ENCODE measurements at regions not wholly inside any gene's neighbourhood (a gene's known extent, or its start where the extent isn't known, plus 50 kb on each side); places are given as distances from the start of the nearest gene placed in this dataset.

- Histone ChIP-seq H3T11ph (ENCODE audit: low read length) (no peak overlapping the region), H3K9ac (ENCODE audit: extremely low read depth, insufficient read length, low read length) (no peak overlapping the region), H3K79me2 (ENCODE audit: insufficient read depth, low read length) (no peaks in the 10 kb centered on the region), H2BK120ac (ENCODE audit: low read depth, low read length, poor library complexity, severe bottlenecking) (no peak overlapping the region), H2BK5ac (ENCODE audit: insufficient read length, low read length) (no peak overlapping the region), H3K4me1 (ENCODE audit: insufficient read depth, low read length) (no peaks in the 10 kb centered on the region), H3K56ac (ENCODE audit: insufficient read length, low read depth, low read length) (no peak overlapping the region), H4K5ac (ENCODE audit: insufficient read length, low read depth, low read length) (no peak overlapping the region), H4K8ac (replicated peaks; ENCODE audit: insufficient read length, low read depth, low read length) (no peak overlapping the region), H3K79me1 (ENCODE audit: insufficient read depth, low read depth, low read length, poor library complexity, severe bottlenecking) (no peaks in the 10 kb centered on the region), H2AFZ (ENCODE audit: low read length) (no peak overlapping the region), H3K23me2 (ENCODE audit: insufficient read length, low read depth, low read length, poor library complexity, severe bottlenecking) (no peaks in the 10 kb centered on the region), H2BK12ac (ENCODE audit: insufficient read length, low read depth, low read length) (no peak overlapping the region), H3K27ac (ENCODE audit: insufficient read length, low read depth, low read length) (no peak overlapping the region), H2AK5ac (ENCODE audit: insufficient read length, low read length) (no peak overlapping the region), H3K4me2 (ENCODE audit: insufficient read depth, insufficient read length, low read length) (no peak overlapping the region), H3K27me3 (ENCODE audit: insufficient read depth, low read length) (no peaks in the 10 kb centered on the region), H3K9me3 (ENCODE audit: control insufficient read depth, low read depth, low read length) (no peaks in the 10 kb centered on the region), H3K4ac (ENCODE audit: low read depth, low read length) (no peak overlapping the region), H4K20me1 (ENCODE audit: control insufficient read depth, insufficient read depth, insufficient read length) (no peaks in the 10 kb centered on the region), H2BK20ac (ENCODE audit: low read depth, low read length, poor library complexity, severe bottlenecking) (no peak overlapping the region), H2BK15ac (ENCODE audit: low read depth, low read length) (no peak overlapping the region), H3K18ac (ENCODE audit: insufficient read length, low read depth, low read length) (no peak overlapping the region), H4K91ac (ENCODE audit: insufficient read length, low read depth, low read length) (no peak overlapping the region), H3K23ac (ENCODE audit: insufficient read length, low read depth, low read length) (no peak overlapping the region), H3K14ac (ENCODE audit: insufficient read depth, low read length) (no peak overlapping the region)
- no peaks in the 10 kb centered on the region for H3K9me3 Mint-ChIP-seq
- WGBS (ENCODE audit: extremely low coverage, insufficient read length, low lambda C conversion rate): no CpG with 5 or more reads among the region's 9 CpGs
- TF ChIP-seq CTCF (conservative IDR thresholded peaks at IDR 0.05): no peak
- DNase-seq: no peak
- H3K4me3 Mint-ChIP-seq: no peak overlapping the region
- H3K27me3 Mint-ChIP-seq (ENCODE audit: low read depth): peaks cover 2% of the 10 kb centered on the region
- peaks cover 15 to 16% of the 10 kb centered on the region in 2 experiments for H3K4me1 Mint-ChIP-seq
- no peak overlapping the region for H3K27ac Mint-ChIP-seq
- H3K36me3 Mint-ChIP-seq (ENCODE audit: insufficient read depth in 1 of 3, low read depth in 3 of 3): no peaks in the 10 kb centered on the region
Measured at GRCh38 chr13:111414341-111414740, 93.9 kb downstream of the TEX29 start.
